Stimulated activated CD4-positive, alpha-beta T cell treated with anti-CD3 and anti-CD28 coated beads, Interleukin-1b, Interleukin-23, amount 100 ng/mL, for 4 hours (primary cell): ENCODE measurements at regions not wholly inside any gene's neighbourhood (a gene's known extent, or its start where the extent isn't known, plus 50 kb on each side); places are given as distances from the start of the nearest gene placed in this dataset.
"Not testable (repeated sequence)": the region's sequence is repeated elsewhere in the genome, so short reads cannot be mapped to it uniquely, and the experiment has no call there.

ENCODE experiments used
- DNase-seq, 2 donors: peaks; one replicate each; pipeline ENCODE4 v3.0.0-alpha.2; 2020; ENCODE audit warnings: low read depth in 2 of 2

- DNase-seq: no peak
Observed at GRCh38 chr1:58064166-58064565, 482.4 kb downstream of the OMA1 start.

GRCh38 chr1:58063095-58063494 lies 483.4 kb downstream of the OMA1 start:
- DNase-seq: no peak

- no peak for DNase-seq
Observed at GRCh38 chr1:58062635-58063034, 483.9 kb downstream of the OMA1 start.

- no peak for DNase-seq
Observed at GRCh38 chr1:58060559-58061170, 485.9 kb downstream of the OMA1 start.

- no peak for DNase-seq
Observed at GRCh38 chr1:58059789-58060188, 486.7 kb downstream of the OMA1 start.

GRCh38 chr1:58058323-58058722 lies 488.2 kb downstream of the OMA1 start:
- DNase-seq: no peak

- DNase-seq: no peak
Observed at GRCh38 chr1:58057826-58058225, 488.7 kb downstream of the OMA1 start.

GRCh38 chr1:58051187-58051586 lies 495.3 kb downstream of the OMA1 start:
- not testable (repeated sequence) for DNase-seq

- peak in 1 of 2 donors; percentile 2 for DNase-seq
Observed at GRCh38 chr1:58047265-58047858, 499.2 kb downstream of the OMA1 start.

- DNase-seq: no peak
Observed at GRCh38 chr1:58045094-58045705, 501.3 kb downstream of the OMA1 start.

GRCh38 chr1:58041621-58042020 lies 504.9 kb downstream of the OMA1 start:
- no peak for DNase-seq

GRCh38 chr1:58038574-58038973 lies 508.0 kb downstream of the OMA1 start:
- DNase-seq: no peak

GRCh38 chr1:58035523-58035922 lies 511.0 kb downstream of the OMA1 start:
- DNase-seq: no peak

- no peak for DNase-seq
Observed at GRCh38 chr1:58033311-58033710, 513.2 kb downstream of the OMA1 start.

GRCh38 chr1:58032611-58033073 lies 513.9 kb downstream of the OMA1 start:
- DNase-seq: no peak

- no peak for DNase-seq
Observed at GRCh38 chr1:58031416-58031815, 515.1 kb downstream of the OMA1 start.

GRCh38 chr1:58030456-58030855 lies 516.1 kb downstream of the OMA1 start:
- no peak for DNase-seq

GRCh38 chr1:58017641-58018040 lies 528.9 kb downstream of the OMA1 start:
- DNase-seq: no peak

GRCh38 chr1:58013237-58013636 lies 533.3 kb downstream of the OMA1 start:
- DNase-seq: no peak

GRCh38 chr1:58011978-58012377 lies 534.5 kb downstream of the OMA1 start:
- no peak for DNase-seq

- no peak for DNase-seq
Observed at GRCh38 chr1:58006421-58007046, 540.0 kb downstream of the OMA1 start.

GRCh38 chr1:58005212-58005611 lies 541.3 kb downstream of the OMA1 start:
- DNase-seq: no peak

GRCh38 chr1:58003988-58004387 lies 542.5 kb downstream of the OMA1 start:
- DNase-seq: no peak
